Inflammatory macrophage treated with lipopolysaccharide for 1 hour (primary cell): ENCODE measurements at regions not wholly inside any gene's neighbourhood (a gene's known extent, or its start where the extent isn't known, plus 50 kb on each side); places are given as distances from the start of the nearest gene placed in this dataset.

Source experiments
- DNase-seq, 2 donors: peaks; one replicate each; pipeline ENCODE4 v3.0.0-alpha.2; 2020 to 2022

DNA sequence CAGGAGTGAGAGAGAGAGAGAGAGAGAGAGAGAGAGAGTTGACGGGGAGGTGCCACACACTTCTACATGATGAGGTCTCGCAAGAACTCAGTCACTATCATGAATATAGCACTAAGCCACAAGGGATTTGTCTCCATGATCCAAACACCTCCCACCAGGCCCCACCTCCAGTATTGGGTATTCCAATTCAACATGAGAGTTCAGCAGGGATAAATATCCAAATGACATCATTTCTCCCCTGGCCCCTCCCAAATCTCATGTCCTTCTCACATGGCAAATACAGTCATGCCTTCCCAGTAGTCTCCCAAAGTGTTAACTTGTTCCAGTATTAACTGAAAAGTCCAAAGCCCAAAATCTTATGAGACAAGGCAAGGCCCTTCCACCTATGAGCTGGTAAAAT is 330.7 kb downstream of the CDH26 start:
- DNase-seq = no peak

DNA sequence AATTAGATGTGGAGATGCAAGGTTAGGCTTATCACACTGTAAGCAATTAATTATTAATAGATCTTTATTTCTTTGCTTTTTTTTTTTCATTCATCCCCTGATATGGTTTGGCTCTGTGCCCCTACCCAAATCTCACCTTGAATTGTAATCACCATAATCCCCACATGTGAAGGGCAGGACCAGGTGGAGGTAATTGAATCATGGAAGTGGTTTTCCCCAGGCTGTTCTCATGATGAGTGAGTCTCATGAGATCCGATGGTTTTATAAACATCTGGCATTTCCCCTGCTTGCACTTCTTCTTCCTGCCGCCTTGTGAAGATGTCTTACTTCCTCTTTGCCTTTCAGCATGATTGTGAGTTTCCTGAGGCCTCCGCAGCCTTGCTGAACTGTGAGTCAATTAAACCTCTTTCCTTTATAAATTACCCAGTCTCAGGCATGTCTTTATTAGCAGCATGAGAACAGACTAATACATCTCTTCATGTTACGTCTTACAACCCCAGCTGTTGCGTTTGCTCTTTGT is 333.8 kb downstream of the CDH26 start:
- DNase-seq = peak; percentile 20 to 34

DNA sequence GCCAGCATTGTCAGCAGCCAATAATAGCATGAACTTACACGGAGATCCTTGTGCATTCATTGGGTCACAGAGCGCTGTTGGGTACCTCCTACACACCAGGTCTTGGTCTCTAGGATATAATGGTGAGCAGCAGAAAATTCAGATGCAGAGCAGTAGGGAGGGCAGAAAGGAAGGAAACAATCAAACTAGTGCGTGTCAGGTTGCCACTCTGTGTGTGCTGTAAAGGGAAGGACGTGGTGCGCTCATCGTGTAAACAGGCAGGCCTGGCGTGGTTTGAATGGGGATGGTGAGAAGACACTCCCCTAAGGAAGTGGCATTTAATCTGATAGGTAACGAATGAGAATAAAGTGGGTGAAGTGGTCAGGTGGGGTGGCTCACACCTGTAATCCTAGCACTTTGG is 336.4 kb downstream of the CDH26 start:
- DNase-seq = no peak

DNA sequence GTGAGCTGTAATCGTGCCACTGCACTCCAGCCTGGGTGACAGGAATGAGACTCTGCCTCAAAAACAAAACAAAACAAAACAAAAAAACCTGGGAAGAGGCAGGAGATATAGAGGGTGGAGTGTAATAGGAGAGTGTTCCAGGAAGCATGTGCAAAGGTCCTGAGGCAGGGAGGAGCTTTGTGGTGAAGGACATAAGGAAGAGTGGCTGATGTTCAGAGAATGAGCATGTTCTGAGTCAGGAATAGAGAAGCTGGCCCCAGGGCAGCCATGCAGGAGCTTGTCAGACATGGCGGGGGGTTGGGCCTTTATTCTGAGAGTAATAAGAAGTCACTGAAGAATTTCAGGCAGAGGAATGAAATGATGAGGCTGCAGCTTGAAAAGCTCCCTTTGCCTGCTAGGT is 337.0 kb downstream of the CDH26 start:
- no peak for DNase-seq

DNA sequence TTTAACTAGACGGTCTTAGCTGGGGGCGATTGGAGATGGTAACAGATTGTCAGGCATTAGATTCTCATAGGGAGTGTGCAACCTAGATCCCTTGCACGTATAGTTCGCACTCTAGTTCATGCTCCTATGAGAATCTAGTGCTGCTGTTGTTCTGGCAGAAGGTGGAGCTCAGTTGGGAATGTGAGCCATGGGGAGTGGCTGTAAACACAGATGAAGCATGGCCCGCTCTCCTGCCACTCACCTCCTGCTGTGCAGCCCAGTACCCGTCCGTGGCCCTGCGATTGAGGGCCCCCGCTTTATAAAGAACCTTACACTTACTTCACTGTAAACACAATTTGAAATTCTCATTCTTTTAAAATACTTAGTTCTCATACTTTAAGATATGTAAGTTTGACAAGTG is 339.4 kb downstream of the CDH26 start:
- DNase-seq = no peak

DNA sequence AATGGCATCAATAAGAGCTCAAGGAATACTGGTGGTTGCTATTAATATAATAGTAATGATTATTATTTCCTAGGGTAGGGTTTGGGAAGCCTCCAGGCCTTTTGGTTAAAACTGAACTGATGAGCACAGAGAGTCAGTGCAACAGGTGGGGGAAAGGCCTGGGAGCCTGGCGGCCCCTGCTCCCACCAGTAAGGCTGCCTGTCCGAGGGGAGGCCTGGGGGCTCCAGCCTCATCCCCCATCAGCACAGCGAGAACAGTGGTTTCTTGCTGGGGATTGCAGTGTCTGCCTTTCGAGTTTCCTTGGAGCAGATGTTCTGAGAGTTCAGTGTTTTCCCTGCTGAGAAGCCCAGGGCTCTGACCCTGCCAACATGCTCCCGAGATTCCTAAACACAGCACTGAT is 340.4 kb downstream of the CDH26 start:
- no peak for DNase-seq

DNA sequence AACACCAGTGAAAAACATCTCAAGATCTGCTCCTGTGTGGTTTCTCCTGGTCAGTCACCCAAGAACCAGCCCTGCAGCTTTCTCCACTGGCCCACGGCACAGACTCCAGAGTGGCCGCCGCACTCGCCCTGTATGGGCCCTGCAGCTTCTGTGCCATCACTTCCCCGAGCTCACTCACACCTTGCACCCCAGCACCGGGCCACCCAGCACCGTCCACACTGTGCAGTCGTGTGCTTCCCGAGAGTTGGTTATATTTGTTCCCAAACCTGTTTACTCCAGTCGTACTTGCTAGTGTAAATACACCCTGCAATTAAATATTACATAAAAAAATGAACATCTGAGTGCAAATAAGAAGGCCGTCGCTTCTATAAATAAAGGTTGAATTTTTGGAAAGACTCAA is 341.7 kb downstream of the CDH26 start:
- no peak for DNase-seq

DNA sequence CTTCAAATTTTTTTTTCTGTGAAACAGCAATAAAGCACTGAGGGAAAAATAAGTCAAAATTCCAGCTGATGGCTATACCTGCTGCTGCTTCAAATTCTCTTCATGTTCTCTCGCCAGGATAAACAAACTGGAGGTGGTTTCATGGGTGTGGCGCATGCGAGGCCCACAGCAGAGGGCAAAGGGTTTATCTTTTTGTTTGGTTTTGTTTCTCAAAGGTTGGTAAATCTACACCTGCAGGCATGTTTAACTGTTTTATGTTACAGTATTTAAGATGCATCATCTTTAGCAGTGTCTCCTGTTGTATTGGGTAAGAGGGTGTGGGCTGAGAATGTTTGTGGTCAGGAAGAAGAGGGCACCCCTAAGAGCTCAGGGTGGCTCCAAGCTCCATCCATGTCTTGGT is 342.2 kb downstream of the CDH26 start:
- DNase-seq = no peak

DNA sequence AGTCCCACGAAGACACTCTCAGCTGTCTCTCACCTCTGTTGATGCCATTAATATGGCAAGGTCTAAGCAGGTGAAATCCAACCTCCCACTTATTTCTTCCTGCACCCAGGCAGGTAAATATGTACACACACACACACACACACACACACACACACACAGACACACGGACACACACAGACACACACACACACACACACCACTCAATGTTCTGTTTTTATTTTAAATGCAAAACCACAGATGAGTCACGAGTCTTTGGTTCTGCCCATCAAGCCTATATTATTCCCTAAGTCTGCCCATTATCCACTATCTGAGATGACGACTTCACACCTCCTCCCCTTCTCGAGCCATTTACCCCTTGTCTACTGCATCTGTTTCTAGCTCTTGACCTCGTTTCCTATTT is 344.7 kb downstream of the CDH26 start:
- DNase-seq = no peak

DNA sequence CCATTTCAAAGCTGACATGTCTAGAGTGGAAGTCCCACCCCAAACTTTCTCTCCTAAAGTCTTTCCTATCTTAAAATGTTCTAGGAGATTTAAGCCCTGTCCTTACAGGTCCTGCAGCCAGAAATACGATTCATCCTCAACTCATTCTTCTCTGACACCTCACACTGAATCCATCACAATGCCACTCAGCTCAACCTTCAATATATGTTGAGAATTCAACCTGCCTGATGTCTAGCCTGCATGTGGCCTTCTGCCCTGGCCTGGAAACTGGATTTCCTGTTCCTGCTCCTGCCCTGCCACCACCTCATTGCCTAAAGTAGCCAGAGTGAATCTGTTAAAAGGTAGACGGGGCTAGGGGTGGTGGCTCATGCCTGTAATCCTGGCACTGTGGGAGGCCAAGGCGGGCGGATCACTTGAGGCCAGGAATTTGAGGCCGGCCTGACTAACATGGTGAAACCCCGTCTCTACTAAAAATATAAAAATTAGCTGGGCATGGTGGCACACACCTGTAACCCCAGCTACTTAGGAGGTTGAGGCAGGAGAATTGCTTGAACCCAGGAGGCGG is 345.9 kb downstream of the CDH26 start:
- DNase-seq = no peak

DNA sequence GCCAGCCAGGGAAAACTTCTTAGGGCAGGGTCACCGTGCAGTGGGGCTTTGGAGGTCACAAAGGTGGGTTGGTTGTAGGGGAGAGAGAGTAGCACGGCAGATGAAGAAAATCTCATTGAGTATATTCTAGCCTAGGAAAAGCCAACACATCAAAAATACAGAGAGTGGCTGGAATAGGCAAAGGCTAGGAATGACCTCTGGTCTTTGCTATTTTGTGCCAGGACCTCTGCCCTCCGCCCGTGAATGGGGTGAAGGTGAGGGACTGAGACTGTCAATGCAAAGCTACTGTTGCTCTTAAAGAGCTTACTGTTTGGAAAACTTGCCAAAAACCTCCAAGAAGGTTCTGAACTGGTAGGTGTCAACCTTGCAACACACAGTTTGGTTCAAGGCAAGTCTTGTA is 346.7 kb downstream of the CDH26 start:
- DNase-seq = no peak

DNA sequence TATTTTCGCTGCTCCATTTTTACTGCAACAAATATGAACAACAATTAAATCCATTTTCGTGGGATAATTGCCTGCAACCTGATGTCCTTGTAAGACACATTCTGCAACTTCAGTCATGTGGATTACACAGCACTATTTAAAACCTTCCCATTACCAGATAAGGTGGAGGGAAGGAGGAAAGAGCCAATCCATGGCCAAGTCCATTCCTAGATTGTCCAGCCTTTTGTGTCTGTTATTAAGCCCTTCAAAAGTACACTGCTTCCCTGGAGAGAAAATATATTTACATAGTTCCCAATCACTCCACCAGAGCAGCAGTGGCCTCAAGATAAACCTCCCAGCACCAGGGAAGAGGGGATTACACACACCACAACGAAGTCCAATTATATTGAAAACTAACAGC is 347.9 kb downstream of the CDH26 start:
- DNase-seq = no peak

DNA sequence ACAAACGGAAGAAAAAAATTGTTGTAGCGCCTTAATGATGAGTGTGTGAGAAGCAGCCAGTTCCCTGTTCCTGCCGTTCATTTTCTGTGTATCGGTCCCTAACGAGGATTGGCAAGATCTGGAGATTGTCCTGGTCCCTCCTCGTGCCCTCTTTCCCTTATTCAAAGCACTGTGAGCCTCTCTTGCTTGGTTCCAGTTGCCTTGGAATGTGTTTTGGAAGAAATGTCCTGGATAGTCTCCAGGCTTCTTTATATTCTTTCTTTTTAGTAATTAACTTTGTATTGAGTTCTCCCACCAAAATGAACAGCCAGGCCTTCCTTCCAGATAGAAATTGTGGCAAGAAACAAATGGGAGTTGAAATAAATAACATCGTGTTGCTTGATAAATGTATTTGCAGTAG is 348.3 kb downstream of the CDH26 start:
- no peak for DNase-seq

DNA sequence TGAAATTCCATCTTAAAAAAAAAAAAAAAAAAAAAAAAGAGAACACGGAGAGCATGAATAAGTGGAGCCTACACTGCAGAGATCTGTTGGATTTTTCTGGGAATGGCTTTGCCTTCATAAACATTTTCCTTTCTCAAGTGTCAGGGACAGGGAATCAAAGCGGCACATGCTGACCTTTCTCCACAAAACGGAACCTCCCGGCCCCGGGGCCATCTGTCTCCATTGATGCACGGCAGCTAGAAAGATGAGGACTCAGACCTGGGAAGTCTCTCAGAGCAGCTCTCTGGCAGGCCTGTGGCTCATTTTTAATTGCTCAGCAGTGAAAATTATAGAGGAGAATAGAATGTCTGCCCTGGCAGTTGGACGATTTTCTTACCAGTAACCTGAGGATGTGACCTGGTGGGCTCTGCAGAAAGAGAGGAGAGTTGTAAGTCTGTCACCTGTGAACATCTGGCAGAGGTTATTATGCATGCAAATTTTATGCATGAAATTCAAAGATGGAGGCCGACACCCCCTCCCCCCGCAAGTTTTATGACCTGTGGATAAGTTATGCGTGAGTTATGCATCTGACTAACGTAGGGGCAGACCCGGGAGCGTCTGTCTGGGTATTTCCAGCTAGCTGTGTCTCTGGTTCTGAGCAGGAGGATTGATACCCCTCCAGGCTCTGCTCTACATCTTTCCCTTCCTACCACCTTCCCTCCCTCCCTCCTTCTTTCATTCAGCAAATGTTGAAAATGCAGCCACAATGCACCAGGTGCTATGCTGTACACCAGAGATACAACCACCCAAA is 352.5 kb downstream of the CDH26 start:
- DNase-seq = no peak

DNA sequence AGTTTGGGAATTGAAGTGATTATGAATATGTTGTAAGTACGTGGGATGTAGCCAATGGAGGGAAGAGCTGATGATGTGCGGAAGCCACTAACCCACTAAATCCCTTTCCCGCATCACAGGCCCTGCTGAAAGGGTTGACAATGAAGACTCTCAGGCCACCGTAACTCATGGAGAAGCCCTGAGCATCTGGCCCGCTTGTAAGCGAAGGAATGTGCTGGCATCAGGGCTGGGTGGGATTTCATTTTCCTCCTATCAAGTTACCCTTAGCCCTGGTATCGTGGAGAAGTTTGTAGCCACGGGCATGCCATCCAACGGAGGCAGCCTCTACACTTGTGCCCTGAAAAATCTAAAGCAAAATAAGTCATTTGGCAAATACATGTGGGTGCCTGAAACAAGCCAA is 355.0 kb downstream of the CDH26 start:
- DNase-seq = no peak

DNA sequence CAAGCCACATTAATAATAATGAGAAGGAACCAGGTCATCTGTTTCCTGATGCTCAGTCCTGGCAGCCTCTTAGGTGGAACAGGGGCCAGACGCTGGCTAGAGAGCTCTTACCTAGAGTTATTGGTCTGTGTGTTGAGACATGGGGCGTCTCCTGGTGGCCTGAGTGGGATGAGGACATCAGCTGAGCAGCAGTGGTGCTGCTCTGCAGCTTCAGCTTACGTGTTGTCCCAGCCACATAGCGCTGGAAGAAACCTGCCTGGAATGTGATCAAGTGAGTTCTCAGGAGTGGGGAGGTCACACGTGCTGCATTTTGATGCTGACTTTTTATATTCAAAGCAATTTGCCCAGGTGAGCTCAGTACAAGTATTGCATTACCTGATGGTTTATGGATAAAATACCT is 355.4 kb downstream of the CDH26 start:
- no peak for DNase-seq

DNA sequence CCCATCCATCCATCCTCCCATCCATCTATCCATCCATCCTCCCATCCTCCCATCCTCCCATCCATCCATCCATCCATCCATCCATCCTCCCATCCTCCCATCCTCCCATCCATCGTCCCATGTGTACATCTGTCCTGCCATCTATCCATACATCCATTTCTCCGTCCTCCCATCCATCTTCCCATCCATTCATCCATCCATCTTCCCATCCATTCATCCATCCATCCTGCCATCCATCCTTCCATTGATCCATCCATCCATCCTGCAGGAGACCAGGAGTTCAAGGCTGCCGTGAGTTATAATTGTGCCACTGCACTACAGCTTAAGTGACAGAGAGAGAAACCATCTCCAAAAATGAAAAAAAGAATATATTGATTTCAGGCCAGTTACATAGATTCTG is 356.5 kb downstream of the CDH26 start:
- no peak for DNase-seq

DNA sequence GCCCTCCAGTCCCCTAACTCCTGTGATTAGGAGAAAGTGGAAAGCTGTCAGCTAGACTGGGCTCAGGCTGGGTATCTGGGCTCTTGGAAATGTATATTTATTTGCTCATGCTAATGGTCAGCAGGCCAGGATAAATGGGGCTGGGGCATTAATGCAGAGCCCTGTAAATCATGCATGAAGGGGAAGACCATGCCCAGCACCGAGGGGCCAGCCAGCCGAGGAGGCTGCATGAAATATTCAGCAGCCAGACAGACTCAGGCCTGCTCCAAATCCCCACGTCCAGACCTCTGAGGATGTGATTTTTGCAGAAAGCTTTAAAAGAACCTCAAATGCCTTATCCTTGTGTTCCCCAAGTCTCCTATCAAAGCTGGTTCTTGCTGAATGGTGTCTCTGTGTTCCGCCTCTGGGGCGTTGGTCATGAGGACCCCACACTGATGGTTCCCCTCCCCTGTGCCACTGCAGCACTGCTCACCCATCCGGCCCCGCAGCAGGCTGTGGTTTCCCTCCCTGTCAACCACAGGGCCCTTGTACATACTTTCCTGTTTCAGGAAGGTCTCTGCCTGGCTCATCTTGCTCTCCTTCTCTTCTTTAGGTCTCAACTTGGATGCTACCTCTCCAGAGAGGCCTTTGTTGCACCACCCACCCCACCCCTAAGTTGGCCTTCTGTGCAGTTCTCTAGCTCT is 358.4 kb downstream of the CDH26 start:
- no peak for DNase-seq

DNA sequence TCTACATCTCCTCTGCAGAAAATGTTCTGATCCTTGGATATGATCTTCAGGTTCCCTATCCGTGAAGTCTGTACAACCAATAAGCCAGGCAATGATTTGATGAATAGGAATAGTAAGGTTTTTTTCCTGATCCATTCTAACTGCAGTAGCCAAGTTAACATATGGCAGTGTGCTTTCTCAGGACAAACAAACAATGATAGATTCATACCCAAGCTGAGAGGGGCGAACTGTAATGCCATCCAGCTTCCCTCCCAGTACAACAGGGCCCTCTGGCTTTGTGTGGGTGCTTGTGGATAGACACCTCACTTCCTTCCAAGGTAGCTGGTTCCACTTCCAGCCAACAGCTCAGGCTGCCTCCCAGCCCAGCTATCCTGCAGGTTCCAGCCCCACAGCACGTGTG is 359.2 kb downstream of the CDH26 start:
- no peak for DNase-seq

DNA sequence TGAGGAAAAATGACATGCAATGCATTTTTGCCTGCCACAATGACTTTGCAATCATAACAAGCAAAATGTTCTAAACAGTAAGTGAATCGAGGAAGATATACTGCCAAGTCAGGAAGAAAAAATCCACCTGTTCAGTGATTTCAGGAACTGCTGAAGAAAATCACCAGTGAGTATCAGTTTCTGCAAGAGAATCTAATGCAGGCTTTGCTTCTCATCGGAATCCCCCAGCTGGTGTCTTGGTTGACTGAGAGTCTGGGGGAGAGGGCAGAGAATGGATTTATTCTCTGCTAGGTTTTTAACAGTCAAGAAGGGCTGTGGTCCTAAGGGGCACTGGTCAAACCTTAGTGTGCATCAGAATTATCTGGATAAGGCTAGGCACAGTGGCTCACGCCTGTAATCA is 363.4 kb downstream of the CDH26 start:
- DNase-seq = no peak

DNA sequence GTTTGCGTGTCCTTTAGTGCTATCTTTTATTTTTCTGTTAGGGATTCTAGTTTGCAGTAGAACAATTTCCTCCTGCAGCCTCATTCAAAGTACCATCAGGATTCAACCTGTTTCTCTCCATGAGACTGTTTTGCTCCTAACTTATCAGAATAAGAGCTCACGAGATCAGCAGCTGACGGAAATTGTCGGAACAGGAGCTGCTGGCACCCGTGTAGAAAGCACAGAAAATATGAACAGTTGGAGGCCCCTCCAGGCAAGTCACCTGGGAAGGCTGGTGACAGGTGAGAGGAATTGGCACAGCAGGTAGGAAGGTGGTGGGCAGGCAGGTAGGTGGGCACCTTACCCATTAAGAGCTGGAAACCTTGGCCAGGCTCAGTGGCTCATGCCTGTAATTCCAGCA is 368.6 kb downstream of the CDH26 start:
- DNase-seq = no peak

DNA sequence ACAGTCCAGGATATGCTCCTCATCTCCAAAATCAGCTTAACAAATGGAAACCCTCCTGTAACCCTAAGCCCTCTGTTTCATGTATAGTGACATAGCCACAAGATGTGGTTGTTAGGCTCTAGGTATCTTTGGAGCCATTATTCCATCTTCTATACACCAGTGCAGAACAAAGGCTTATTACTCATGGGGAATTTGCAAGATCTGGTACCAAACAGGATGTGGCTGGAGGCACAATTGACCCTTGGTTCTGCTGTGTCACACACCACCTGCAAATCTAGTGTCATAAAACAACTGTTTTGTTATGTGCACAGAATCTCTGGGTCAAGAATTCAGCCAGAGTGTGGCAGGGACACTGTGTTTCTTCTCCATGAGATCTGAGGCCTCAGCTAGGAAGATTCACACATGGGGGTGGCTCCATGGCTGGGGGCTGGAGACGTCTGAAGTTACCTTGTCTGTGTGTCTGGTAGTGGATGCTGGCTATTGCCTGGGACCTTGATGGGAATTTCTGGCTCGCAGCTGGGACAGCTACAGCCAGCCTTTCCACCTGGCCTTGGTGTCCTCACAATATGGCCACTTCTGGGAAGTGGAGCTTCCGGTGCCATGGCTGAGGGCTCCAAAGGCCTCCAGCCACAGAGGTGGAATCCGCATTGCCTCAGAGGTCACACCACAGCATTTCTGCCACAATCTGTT is 369.9 kb downstream of the CDH26 start:
- no peak for DNase-seq

DNA sequence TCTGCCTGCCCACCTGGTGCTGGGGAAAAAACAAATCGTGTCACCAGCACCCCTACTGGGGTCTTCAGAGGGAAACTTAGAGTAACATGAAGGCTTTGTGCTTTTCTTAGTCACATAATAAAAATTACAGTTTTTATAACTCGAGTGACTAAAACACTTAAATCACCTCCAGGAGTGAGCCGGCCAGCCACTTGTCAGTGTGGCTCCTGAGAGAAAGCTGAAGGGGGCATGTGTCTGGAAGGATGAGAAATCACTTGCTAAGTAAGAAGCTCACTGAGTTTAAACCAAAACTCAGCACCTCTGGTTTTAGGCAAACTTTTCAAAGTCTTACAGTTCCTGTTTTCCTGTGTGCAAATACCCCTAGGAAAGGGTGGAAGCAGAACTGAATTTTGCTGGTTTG is 372.2 kb downstream of the CDH26 start:
- DNase-seq = no peak
